Common myeloid progenitor, CD34-positive (primary cell): ENCODE measurements at regions not wholly inside any gene's neighbourhood (a gene's known extent, or its start where the extent isn't known, plus 50 kb on each side); places are given as distances from the start of the nearest gene placed in this dataset.
"Not testable (repeated sequence)": the region's sequence is repeated elsewhere in the genome, so short reads cannot be mapped to it uniquely, and the experiment has no call there.

Experiments
- CTCF ChIA-PET: fragments of 350-600 bp; sonication (Branson Sonifier 250); formaldehyde crosslinking; loops from one replicate; lab custom pipeline; 2021; ENCODE audit warnings: antibody characterized with exemption; lab: Charles Lee
- POLR2A ChIA-PET: fragments of 350-600 bp; sonication (Branson Sonifier 250); formaldehyde crosslinking; loops from one replicate; lab custom pipeline; 2021; ENCODE audit warnings: antibody characterized with exemption; lab: Charles Lee
- DNase-seq, 3 donors: peaks; one replicate each; pipeline versions ENCODE4 v3.0.0 to v3.0.0-alpha.2; 2013
- H3K27ac ChIP-seq, 2 experiments: 1 replicate in 1 of 2; 2 replicates in 1 of 2; pipeline ENCODE4 v1.7.0; 2013; ENCODE audit warnings: inconsistent platforms in 2 of 2, low read length in 2 of 2, mild to moderate bottlenecking in 2 of 2, low read depth in 1 of 2, moderate library complexity in 1 of 2; ENCODE audit not compliant: severe bottlenecking in 2 of 2, insufficient read depth in 1 of 2, poor library complexity in 1 of 2
- H3K27me3 ChIP-seq, 5 experiments: replicated peaks in 2 of 5; 1 replicate in 3 of 5; 2 replicates in 2 of 5; pipeline versions ENCODE4 v1.6.1 to v1.7.0; 2013; ENCODE audit warnings: low read length in 4 of 5, mild to moderate bottlenecking in 2 of 5, moderate library complexity in 2 of 5, inconsistent platforms in 1 of 5; ENCODE audit not compliant: insufficient read depth in 5 of 5, control insufficient read depth in 4 of 5
- H3K36me3 ChIP-seq, 4 experiments: 1 replicate in 2 of 4; 2 replicates in 2 of 4; pipeline versions ENCODE4 v1.6.1 to v1.7.0; 2013; ENCODE audit warnings: low read length in 3 of 4, control low read depth in 1 of 4, mild to moderate bottlenecking in 1 of 4; ENCODE audit not compliant: control insufficient read depth in 4 of 4, insufficient read depth in 4 of 4
- H3K4me1 ChIP-seq, 4 experiments: 1 replicate in 3 of 4; 2 replicates in 1 of 4; pipeline versions ENCODE4 v1.6.1 to v1.7.1; 2013; ENCODE audit warnings: low read length in 3 of 4, mild to moderate bottlenecking in 3 of 4, control low read depth in 1 of 4, inconsistent platforms in 1 of 4, moderate library complexity in 1 of 4; ENCODE audit not compliant: control insufficient read depth in 4 of 4, insufficient read depth in 4 of 4; ENCODE audit errors: control extremely low read depth in 1 of 4
- H3K4me3 ChIP-seq, 7 experiments: 1 replicate in 4 of 7; 2 replicates in 3 of 7; pipeline versions ENCODE4 v1.5.1 to v1.7.0; 2013; ENCODE audit warnings: mild to moderate bottlenecking in 7 of 7, low read length in 6 of 7, moderate library complexity in 6 of 7, inconsistent platforms in 2 of 7, low read depth in 2 of 7, control low read depth in 1 of 7; ENCODE audit not compliant: insufficient read depth in 4 of 7, control insufficient read depth in 1 of 7; ENCODE audit errors: extremely low read depth in 1 of 7
- H3K9me3 ChIP-seq, 5 experiments: 1 replicate in 4 of 5; 2 replicates in 1 of 5; pipeline versions ENCODE4 v1.6.1 to v1.7.1; 2013; ENCODE audit warnings: low read length in 4 of 5, mild to moderate bottlenecking in 2 of 5, inconsistent platforms in 1 of 5, low read depth in 1 of 5, moderate library complexity in 1 of 5; ENCODE audit not compliant: control insufficient read depth in 4 of 5, insufficient read depth in 2 of 5; ENCODE audit errors: control extremely low read depth in 1 of 5
- WGBS: methylation state at CpG from one replicate; pipeline ENCODE4 v1.1.5; 2013; ENCODE audit not compliant: insufficient coverage; 5-methylcytosine and 5-hydroxymethylcytosine counted together

DNA sequence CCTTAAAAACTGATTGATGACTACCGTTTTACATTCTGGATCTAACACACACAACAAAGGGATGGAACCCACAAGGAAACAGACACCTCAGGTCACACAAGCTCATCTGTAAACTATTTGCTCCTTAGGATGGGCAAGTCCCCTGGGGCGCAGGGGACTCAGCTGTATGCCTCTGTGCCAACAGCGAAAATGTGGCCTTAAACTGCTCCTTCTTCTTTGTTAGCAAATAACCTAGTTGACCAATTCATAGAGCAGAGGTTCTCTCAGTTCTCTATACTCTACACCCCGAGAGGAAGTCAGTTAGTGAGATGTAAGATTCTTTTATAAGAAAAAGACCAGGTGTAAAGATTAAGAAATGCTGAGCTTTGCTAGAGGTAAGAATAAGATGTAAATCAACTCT, 181.9 kb upstream of the PRSS58 start:
- no peak for DNase-seq
- Histone ChIP-seq H3K36me3 (no peaks in the 10 kb centered on the region), H3K27me3 (no peaks in the 10 kb centered on the region), H3K27ac (no peak overlapping the region), H3K4me3 (no peak overlapping the region), H3K4me1 (peaks cover 41 to 92% (median 69%) of the 10 kb centered on the region in 4 experiments), H3K9me3 (no peaks in the 10 kb centered on the region)
- 100% methylated on average over 1 of the region's 4 CpGs for WGBS
- POLR2A ChIA-PET: interaction anchor here (0.6 kb wide), 1 partner anchor 370 kb away, joined by 3 read pairs; no protein-coding TSS in a partner anchor
- CTCF ChIA-PET: interaction anchor here (0.9 to 60.8 kb wide), 17 partner anchors 9 to 399 kb away, joined by 3 to 2564 read pairs (median 4); no protein-coding TSS in a partner anchor

DNA sequence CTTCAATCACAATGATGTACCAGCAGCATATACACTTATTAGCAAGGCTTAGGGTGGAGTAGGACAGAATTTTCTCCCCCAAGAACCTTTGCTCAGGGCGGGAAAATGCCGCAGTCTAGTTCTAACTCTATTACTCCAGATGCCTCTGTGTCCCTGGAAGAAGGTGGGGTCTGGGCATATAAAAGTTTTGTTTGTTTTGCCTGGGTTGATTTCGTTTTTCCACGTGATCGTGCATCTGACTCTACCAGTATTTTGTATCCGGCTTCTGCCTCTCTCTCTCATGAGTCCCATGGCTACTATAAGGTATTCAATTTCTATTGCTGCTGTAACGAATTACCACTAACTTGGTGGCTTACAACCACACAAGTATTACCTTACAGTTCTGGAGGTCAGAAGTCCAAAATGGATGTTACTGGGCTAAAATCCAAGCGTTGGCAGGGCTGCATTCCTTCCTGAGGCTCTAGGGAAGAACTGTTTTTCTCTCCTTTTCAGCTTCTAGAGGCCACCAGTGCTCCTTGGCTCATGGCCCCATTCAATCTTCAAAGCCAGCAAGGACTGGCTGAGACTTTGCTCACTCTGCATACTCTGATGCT, 181.2 kb upstream of the PRSS58 start:
- H3K27ac ChIP-seq: no peak overlapping the region
- no peak for DNase-seq
- H3K4me1 ChIP-seq: peaks cover 38 to 92% (median 68%) of the 10 kb centered on the region in 4 experiments
- H3K9me3 ChIP-seq: no peaks in the 10 kb centered on the region
- ChIA-PET POLR2A (interaction anchor here (0.6 kb wide), 1 partner anchor 370 kb away, joined by 3 read pairs; no protein-coding TSS in a partner anchor), CTCF (interaction anchor here (0.6 to 60.8 kb wide), 21 partner anchors 9 to 399 kb away, joined by 3 to 2564 read pairs (median 3); no protein-coding TSS in a partner anchor)
- H3K27me3 ChIP-seq: no peaks in the 10 kb centered on the region
- H3K36me3 ChIP-seq: no peaks in the 10 kb centered on the region
- 77% methylated on average over 5 of the region's 8 CpGs for WGBS
- H3K4me3 ChIP-seq: no peak overlapping the region

DNA sequence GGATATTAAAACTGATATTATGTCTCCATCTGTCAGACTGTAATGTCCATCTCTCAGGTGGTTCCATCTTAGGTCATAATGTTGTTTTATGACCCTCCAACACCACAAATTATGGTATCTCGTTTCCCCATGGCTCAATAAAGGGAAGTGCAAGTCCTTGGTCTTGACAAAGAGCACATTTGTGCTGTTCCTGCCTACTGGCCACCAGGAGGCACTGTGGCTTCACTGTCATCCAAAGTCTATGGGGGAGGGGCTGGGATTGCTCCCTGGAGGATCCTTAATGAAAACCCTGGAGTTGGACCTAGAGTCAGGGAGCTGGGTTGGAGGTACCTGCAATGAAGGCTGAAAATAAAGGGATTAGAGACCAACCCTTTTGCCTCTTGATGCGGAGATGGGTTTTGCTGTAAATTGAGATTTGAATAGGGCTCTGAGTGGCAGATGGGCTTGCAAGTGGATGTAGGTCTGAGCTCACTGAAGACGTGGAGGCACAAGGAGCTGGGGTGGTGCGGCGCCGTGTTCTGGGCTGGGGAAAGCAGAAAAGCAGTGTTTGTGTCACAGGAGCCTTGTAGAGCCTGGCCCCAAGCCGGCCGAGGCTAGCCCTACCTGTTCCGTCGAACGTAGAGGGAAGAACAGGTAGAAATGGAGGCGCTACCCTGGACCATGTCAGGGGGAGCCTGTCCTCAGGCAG, 180.5 kb upstream of the PRSS58 start:
- 81% methylated on average over 11 of the region's 12 CpGs for WGBS
- H3K4me3 ChIP-seq: no peak overlapping the region
- H3K9me3 ChIP-seq: no peaks in the 10 kb centered on the region
- ChIA-PET CTCF (interaction anchor here (0.6 to 60.8 kb wide), 17 partner anchors 8 to 345 kb away, joined by 3 to 2564 read pairs (median 4); no protein-coding TSS in a partner anchor), POLR2A (no interaction called here)
- DNase-seq: peak; percentile 69 to 80 (median 77)
- no peak overlapping the region for H3K27ac ChIP-seq
- no peaks in the 10 kb centered on the region for H3K27me3 ChIP-seq
- H3K36me3 ChIP-seq: no peaks in the 10 kb centered on the region
- peaks cover 32 to 91% (median 66%) of the 10 kb centered on the region in 4 experiments for H3K4me1 ChIP-seq

DNA sequence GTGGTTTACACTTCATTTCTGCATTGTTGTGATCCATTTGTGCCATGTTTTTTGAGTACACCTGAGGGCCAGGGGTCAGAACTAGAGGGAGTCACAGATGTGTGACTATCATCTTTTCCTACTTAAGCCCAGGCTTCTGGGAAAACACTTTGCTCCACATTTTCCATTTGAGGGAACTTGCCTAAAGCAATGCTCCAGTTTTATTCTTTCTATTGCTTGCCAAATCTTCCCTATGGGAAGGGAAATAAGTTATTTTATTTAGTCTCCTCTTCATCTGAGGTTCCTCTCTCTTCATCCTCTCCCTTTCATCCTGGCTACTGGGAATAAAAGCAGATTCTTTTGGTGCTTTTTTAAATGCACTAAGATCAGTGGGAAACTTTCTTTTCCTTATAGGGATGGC, 179.9 kb upstream of the PRSS58 start:
- no peaks in the 10 kb centered on the region for H3K36me3 ChIP-seq
- POLR2A ChIA-PET: no interaction called here
- no peak overlapping the region for H3K4me3 ChIP-seq
- DNase-seq: no peak
- peak overlapping the region in 1 of 2 experiments; percentile 0 for H3K27ac ChIP-seq
- H3K27me3 ChIP-seq: no peaks in the 10 kb centered on the region
- no peaks in the 10 kb centered on the region for H3K9me3 ChIP-seq
- peaks cover 29 to 85% (median 60%) of the 10 kb centered on the region in 4 experiments for H3K4me1 ChIP-seq
- CTCF ChIA-PET: interaction anchor here (1.0 to 60.8 kb wide), 3 partner anchors 29 to 82 kb away, joined by 3 to 2564 read pairs (median 5); no protein-coding TSS in a partner anchor

DNA sequence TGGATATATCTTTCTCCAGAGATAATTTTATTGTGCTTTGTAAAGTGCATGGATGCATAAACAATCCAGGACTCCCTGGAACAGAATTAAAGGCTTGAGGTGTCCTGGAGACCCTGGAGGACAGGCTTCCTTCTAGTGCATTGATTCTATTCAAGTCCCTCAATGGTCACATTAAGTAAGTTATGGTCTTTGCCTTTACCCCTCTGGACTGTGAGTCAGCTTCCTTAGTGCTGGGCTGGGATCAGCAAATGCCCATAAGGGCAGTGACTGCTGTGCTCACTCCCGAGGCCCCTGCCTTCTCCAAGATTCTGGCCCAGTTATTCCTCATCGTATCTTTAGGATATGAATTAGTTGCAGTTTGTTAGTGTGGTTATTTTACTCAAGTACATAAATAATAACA, 178.7 kb upstream of the PRSS58 start:
- H3K4me1 ChIP-seq: peaks cover 25 to 74% (median 49%) of the 10 kb centered on the region in 4 experiments
- H3K36me3 ChIP-seq: no peaks in the 10 kb centered on the region
- DNase-seq: no peak
- no CpG with 5 or more reads among the region's 2 CpGs for WGBS
- no peaks in the 10 kb centered on the region for H3K27me3 ChIP-seq
- no peak overlapping the region for H3K27ac ChIP-seq
- POLR2A ChIA-PET: no interaction called here
- H3K9me3 ChIP-seq: no peaks in the 10 kb centered on the region
- CTCF ChIA-PET: interaction anchor here (4.1 to 60.8 kb wide), 2 partner anchors 13 to 44 kb away, joined by 40 to 2564 read pairs; no protein-coding TSS in a partner anchor
- H3K4me3 ChIP-seq: no peak overlapping the region

DNA sequence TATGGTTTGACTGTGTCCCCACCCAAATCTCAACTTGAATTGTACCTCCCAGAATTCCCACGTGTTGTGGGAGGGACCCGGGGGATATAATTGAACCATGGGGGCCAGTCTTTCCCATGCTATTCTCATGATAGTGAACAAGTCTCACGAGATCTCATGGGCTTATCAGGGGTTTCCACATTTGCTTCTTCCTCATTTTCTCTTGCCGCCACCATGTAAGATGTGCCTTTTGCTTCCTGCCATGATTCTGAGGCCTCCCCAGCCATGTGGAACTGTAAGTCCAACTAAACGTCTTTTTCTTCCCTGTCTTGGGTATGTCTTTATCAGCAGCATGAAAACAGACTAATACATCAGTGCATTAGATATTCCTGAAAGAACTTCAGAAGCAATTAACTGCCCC, 177.7 kb upstream of the PRSS58 start:
- H3K27ac ChIP-seq, POLR2A ChIA-PET, H3K4me3 ChIP-seq, H3K9me3 ChIP-seq, H3K27me3 ChIP-seq, H3K36me3 ChIP-seq: not testable (repeated sequence)
- peaks cover 15 to 65% (median 39%) of the 10 kb centered on the region in 4 experiments for H3K4me1 ChIP-seq
- peak in 2 of 3 donors; percentile 70 to 86 for DNase-seq
- CTCF ChIA-PET: interaction anchor here (0.8 to 60.8 kb wide), 6 partner anchors 8 to 78 kb away, joined by 3 to 2564 read pairs (median 12); no protein-coding TSS in a partner anchor
- WGBS: 48% methylated on average over 5 of the region's 5 CpGs
